GM21381 (cell line): ENCODE measurements at regions not wholly inside any gene's neighbourhood (a gene's known extent, or its start where the extent isn't known, plus 50 kb on each side); places are given as distances from the start of the nearest gene placed in this dataset.
"Not testable (repeated sequence)": the region's sequence is repeated elsewhere in the genome, so short reads cannot be mapped to it uniquely, and the experiment has no call there.

ENCODE experiments used
- ATAC-seq: cut with Tn5 transposase; IDR thresholded peaks from one replicate; pipeline ENCODE4 v1.9.1; 2021; ENCODE audit warnings: mild to moderate bottlenecking, moderate library complexity; ENCODE audit not compliant: unreplicated experiment

- no peak for ATAC-seq
Measured at GRCh38 chr5:93235761-93236160, 345.3 kb downstream of the NR2F1-AS1 start.

GRCh38 chr5:93226202-93226735, 354.8 kb downstream of the NR2F1-AS1 start:
- no peak for ATAC-seq

DNA sequence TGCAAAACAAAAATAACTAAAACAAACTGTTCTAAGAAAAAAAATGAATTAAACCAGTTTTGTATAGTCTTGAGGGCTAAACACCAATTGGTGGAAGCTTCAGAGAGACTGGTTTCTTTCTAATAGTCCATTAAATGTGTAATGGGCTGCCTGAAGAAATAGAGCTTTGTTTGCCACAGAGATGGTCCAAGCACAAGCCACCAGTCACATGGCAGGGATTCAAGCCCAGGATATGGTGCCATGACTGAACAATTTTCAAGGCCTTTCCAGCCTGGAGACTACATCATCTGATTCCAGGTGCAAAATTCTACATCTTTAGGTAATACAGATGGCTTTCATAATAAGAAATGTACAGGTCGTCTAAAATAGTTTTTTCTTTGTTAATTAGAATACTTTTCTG, 355.3 kb downstream of the NR2F1-AS1 start:
- ATAC-seq, result no peak

DNA sequence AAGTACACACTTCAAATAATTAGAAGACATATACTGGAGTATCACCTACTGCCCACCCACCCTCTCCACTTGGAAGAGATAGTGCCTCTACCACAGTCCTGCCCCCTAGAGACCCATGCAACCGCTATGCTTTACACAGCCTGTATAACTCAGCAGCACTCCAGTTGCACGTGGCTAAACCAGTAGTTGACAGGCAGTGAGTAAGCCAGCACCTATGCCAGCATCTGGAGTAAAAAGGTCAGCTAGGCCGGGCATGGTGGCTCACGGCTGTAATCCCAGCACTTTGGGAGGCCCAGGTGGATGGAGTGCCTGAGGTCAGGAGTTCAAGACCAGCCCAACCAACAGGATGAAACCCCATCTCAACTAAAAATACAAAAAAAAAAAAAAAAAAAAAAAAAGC, 356.4 kb downstream of the NR2F1-AS1 start:
- ATAC-seq, result no peak

DNA sequence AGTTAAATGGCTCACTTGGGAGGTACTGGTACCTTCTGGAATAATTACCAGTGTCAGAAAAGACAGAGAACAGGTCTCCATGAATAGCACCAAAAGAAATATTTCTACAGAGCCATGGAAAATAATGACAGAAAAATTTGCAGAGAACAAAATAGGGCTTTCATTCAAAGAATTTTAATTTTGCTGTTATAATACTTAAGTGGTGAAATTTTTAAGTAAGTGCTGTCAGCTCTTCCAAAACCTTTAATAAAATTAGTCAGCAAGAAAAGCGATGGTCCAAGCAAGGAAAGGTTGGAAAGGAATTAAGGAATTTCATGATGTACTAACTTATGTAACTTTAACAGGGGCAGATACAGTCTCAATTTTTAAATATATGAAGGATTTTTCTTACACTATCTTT, 359.2 kb downstream of the NR2F1-AS1 start:
- no peak for ATAC-seq

DNA sequence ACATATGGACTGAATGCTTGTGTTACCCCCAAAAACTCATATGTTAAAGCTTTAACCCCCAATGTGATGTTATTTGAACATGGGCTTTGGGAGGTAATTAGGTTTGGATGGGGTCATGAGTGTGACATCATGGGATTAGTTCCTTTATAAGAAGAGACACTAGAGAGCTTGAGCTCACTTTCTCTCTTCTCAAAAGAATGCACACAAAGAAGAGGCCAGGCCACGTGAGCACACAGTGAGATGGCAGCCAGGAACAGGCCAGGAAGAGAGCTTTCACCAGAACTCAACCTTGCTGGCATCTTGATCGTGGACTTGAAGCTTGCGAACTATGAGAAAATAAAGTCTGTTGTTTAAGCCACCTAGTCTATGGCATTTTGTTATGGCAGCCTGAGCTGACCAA, 360.6 kb downstream of the NR2F1-AS1 start:
- no peak for ATAC-seq

- no peak for ATAC-seq
Measured at GRCh38 chr5:93219641-93220145, 361.3 kb downstream of the NR2F1-AS1 start.

- ATAC-seq, result not testable (repeated sequence)
Measured at GRCh38 chr5:93213111-93213794, 367.8 kb downstream of the NR2F1-AS1 start.

GRCh38 chr5:93209476-93209875, 371.5 kb downstream of the NR2F1-AS1 start:
- ATAC-seq, result no peak

DNA sequence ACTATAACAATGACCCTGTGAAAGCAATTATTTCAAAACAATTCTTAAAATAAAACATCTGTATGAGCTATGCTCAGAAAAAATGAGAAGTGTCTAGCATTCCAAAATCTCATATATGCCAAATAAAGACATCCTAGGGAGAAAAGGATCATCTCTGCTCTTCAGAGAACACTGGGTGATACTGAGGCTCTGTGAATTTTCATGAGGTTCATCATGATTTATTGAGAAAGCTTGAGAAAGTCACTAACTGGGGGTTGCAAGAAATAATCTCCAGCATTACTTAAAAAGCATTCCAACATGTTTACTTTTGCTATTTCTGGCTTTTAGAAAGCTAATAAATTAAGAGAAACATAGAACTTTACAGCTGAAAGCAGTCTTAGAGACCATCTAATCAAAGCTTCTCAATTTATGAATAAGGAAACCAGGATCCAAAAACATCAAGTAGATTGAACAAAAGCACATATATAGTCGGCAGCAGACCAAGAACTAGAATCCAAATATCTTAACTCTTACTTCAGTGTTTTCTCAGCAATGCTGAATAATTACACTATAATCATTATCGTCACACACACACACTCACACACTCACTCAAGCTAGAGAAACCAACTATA, 372.8 kb downstream of the NR2F1-AS1 start:
- ATAC-seq, result no peak

DNA sequence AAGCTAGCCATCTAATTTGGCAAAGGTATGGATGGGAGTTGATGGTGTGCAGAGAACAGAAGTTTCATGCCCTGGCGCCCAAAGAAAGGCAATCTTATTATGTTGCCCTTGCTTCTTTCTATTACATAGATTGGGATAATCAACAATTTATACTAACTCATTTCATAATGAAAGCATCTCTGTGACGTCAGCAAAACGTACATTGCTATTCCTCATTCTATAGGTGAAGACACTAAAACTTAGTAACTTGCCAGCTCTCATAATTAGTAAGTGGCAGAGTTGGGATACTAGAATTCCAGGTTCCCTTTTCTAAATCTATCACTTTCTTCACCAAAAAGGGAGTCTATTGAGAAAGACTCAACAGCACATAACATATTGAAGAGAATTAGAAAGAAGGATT, 374.8 kb downstream of the NR2F1-AS1 start:
- no peak for ATAC-seq

GRCh38 chr5:93201061-93201460, 380.0 kb downstream of the NR2F1-AS1 start:
- no peak for ATAC-seq

GRCh38 chr5:93196986-93197385, 384.0 kb downstream of the NR2F1-AS1 start:
- no peak for ATAC-seq

GRCh38 chr5:93193431-93194347, 387.3 kb downstream of the NR2F1-AS1 start:
- no peak for ATAC-seq

GRCh38 chr5:93192683-93193082, 388.3 kb downstream of the NR2F1-AS1 start:
- ATAC-seq, result no peak

GRCh38 chr5:93192087-93192486, 388.9 kb downstream of the NR2F1-AS1 start:
- no peak for ATAC-seq

DNA sequence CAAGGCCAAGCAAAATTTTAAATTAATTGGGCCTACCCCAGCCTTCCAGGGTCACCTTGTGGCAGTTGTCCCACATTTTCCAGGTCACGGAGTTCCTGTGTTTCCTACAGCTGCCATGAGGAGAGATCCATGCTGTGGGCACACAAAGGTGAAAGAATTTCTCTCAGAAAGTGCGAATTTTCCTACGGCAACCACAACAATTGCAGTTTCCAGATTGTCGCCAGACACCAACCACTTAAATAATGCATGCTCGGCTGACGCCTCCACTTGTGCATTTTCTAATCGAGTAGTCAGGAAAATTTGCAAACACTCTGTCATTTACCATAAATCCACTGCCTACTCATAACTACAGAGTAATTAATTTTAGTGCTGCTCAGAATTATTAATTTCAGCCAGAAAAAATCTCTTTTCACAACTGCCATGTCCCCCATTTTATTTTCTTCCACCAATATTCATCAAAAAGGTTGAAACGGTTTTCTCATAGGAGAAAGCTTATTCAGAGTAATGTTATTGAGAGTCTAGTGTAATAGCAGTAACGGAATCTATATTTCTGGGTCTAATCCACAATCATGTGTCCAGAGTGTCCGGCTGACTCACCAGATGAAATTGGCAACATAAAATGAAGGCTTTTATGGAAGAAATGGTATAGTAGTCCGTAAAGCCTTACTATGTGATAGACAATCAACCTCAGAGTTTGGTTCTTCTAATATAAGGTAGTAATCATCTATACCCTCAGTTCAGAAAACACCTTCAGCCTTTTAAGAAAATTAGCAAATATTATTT, 389.8 kb downstream of the NR2F1-AS1 start:
- no peak for ATAC-seq

DNA sequence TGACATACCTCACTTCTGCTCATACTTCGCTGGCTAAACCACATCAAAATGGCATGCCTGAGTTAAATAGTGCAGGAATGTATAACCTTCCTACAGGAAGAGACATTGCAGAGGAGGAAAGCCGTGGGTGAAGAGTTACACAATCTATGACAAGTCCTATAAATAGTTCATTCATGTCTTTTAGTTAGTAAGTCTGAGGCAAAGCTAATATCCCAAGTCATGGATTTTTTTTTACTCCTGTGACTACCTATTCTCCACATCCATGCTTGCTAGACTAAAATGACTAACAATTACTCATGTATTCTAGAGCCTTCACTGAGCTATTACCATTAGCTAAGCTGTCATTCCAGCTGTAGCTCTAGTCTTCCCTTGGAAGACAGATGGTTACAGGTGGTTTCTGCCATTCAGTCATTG, 391.3 kb downstream of the NR2F1-AS1 start:
- no peak for ATAC-seq

DNA sequence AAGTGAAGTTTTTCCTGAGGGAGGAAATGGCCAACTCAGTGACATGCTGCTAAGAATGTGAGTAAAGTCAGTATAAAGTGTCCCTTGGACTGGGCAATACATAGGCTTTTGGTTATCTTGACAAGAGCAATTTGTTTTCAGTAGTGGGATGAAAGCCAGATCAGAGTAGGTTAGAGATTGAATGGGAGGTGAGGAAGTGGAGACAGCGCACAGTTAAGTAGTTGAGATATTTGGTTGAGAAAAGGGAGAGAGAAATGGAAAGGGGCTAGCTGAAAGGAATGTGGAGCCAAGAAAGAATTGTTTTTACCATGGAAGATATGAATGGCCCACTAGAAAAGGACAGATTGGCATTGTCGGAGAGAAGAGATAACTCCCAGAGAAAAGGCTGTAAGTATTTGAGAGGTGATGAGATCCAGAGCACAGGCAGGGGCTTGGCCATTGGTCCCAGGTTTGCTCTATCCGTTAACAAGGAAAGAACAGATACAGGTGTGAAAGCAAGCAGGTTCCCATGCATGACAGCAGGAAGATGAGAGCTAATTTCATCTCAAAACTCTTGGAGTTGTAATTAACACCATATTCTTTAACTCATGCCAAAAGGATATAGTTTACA, 392.0 kb downstream of the NR2F1-AS1 start:
- ATAC-seq, result no peak

DNA sequence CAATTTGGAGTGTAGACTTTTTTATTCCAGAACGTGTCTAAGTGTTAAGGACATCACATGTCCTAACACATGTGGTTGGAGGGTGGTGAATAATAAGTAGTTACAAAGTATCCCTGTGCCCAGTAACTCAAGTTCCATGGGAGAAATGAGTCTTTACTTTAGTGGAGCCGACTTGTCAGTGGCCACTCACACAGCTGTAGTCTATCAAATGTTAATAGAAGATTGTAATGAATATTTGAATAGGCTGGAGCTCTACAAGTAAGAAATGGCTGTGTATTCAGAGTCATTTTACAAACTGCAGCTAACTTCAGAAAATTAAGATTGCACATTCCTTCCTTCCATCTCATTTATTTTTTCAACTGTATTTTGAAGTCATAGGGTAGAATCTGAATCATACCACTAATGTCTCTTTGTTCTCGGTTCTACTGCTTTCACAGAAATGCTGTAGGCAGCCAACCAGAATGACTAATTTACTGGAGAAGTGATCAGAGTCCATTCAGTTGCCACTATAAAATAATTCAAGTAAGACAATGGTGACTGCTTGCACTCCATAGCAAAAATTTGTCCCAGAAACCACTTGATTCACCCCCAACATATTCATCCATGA, 394.8 kb downstream of the NR2F1-AS1 start:
- ATAC-seq, result no peak
